ENCODE measurements at regions not wholly inside any gene's neighbourhood (a gene's known extent, or its start where the extent isn't known, plus 50 kb on each side); places are given as distances from the start of the nearest gene placed in this dataset.

DNA sequence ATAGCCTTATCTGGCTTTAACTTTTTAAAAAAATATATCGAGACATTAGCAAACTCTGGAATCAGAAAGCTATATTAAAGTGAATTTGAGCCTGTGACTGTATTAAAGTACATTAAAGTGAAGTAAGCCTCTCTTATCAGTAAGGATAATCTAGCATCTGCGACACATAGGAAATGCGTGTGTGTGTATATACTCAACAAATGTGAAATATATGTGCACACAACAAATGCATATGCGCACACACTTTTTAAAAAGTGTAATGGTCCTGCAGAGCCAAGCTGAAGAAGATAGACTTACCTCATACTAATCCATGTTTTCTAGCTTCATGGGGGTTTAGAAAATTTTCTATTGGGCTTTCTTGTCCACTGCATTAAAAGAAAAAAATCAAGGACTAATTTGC lies 437.1 kb downstream of the ZIC1 start:
- H4K20me1 ChIP-seq (ENCODE audit: insufficient read depth), result no peaks in the 10 kb centered on the region
- H3K4me2 ChIP-seq (ENCODE audit: low read length), result no peak overlapping the region
- no peak overlapping the region for H3K9ac ChIP-seq (ENCODE audit: low read length)
- TF ChIP-seq SMC3 (conservative IDR thresholded peaks at IDR 0.05; ENCODE audit: poor library complexity), result no peak
- no peak for TF ChIP-seq POLR2AphosphoS5 (IDR thresholded peaks at IDR 0.05)
- TF ChIP-seq, protein P1, sequence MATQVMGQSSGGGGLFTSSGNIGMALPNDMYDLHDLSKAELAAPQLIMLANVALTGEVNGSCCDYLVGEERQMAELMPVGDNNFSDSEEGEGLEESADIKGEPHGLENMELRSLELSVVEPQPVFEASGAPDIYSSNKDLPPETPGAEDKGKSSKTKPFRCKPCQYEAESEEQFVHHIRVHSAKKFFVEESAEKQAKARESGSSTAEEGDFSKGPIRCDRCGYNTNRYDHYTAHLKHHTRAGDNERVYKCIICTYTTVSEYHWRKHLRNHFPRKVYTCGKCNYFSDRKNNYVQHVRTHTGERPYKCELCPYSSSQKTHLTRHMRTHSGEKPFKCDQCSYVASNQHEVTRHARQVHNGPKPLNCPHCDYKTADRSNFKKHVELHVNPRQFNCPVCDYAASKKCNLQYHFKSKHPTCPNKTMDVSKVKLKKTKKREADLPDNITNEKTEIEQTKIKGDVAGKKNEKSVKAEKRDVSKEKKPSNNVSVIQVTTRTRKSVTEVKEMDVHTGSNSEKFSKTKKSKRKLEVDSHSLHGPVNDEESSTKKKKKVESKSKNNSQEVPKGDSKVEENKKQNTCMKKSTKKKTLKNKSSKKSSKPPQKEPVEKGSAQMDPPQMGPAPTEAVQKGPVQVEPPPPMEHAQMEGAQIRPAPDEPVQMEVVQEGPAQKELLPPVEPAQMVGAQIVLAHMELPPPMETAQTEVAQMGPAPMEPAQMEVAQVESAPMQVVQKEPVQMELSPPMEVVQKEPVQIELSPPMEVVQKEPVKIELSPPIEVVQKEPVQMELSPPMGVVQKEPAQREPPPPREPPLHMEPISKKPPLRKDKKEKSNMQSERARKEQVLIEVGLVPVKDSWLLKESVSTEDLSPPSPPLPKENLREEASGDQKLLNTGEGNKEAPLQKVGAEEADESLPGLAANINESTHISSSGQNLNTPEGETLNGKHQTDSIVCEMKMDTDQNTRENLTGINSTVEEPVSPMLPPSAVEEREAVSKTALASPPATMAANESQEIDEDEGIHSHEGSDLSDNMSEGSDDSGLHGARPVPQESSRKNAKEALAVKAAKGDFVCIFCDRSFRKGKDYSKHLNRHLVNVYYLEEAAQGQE (IDR thresholded peaks at IDR 0.05; ENCODE audit: borderline replicate concordance), result no peak
- no peak for TF ChIP-seq EZH2 (IDR thresholded peaks at IDR 0.05; ENCODE audit: borderline replicate concordance, insufficient read depth, low read length, poor library complexity, severe bottlenecking)
- no peak for TF ChIP-seq TAF1 (IDR thresholded peaks at IDR 0.05; ENCODE audit: low read depth)
- no peak for TF ChIP-seq MXI1 (conservative IDR thresholded peaks at IDR 0.05; ENCODE audit: poor library complexity, severe bottlenecking)
- no peak for TF ChIP-seq EP300 (conservative IDR thresholded peaks at IDR 0.05; ENCODE audit: poor library complexity, severe bottlenecking)
- TF ChIP-seq RAD21 (conservative IDR thresholded peaks at IDR 0.05), result no peak
- TF ChIP-seq, protein P2, sequence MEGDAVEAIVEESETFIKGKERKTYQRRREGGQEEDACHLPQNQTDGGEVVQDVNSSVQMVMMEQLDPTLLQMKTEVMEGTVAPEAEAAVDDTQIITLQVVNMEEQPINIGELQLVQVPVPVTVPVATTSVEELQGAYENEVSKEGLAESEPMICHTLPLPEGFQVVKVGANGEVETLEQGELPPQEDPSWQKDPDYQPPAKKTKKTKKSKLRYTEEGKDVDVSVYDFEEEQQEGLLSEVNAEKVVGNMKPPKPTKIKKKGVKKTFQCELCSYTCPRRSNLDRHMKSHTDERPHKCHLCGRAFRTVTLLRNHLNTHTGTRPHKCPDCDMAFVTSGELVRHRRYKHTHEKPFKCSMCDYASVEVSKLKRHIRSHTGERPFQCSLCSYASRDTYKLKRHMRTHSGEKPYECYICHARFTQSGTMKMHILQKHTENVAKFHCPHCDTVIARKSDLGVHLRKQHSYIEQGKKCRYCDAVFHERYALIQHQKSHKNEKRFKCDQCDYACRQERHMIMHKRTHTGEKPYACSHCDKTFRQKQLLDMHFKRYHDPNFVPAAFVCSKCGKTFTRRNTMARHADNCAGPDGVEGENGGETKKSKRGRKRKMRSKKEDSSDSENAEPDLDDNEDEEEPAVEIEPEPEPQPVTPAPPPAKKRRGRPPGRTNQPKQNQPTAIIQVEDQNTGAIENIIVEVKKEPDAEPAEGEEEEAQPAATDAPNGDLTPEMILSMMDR (IDR thresholded peaks at IDR 0.05; ENCODE audit: poor library complexity, severe bottlenecking), result no peak
- H3F3A ChIP-seq (ENCODE audit: insufficient read depth, low read length, poor library complexity, severe bottlenecking), result no peaks in the 10 kb centered on the region
- no peaks in the 10 kb centered on the region for H3K9me3 ChIP-seq (ENCODE audit: low read length)
- H3K79me2 ChIP-seq (replicated peaks; ENCODE audit: insufficient read depth, low read length), result no peaks in the 10 kb centered on the region
- no peaks in the 10 kb centered on the region for H3K9me2 ChIP-seq (ENCODE audit: insufficient read depth, low read length)
- H2AFZ ChIP-seq (ENCODE audit: low read depth, low read length), result no peak overlapping the region
- H3K4me3 ChIP-seq (ENCODE audit: low read length), result no peak overlapping the region
- no peak overlapping the region for H3K27ac ChIP-seq (ENCODE audit: low read length)
- no peaks in the 10 kb centered on the region for H3K27me3 ChIP-seq (ENCODE audit: insufficient read depth, low read depth, low read length)
- H3K36me3 ChIP-seq (ENCODE audit: insufficient read depth, low read length), result no peaks in the 10 kb centered on the region

DNA sequence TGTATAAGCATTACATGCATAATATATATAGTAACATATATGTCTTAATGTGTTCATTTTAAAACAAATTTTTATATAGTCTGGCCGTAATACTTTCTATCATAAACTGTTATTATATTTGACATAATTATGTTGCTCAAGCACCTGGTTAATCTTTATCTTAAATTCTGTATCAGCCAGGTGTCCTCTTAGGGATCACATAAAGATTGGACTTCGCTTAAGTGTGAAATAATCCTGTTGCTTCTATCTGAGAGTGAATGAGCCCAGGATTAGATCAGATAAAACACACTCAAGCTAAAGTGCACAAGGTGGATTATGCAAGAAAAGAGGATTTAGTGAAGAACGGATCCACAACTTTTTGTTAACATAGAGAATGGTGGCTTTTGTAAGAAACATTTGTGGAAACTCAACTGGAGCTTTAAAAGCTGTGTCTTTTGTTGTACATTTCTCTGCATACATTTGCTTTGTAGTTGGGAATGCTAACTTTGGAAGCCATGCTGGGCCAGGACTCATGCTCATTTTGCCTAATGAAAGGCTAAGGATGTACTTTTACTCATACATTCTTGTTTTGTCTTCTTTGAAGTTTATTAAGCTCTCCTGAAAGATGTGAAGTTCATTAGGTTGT lies 437.8 kb downstream of the ZIC1 start:
- Histone ChIP-seq H3K27ac (ENCODE audit: low read length) (no peak overlapping the region), H3K27me3 (ENCODE audit: insufficient read depth, low read depth, low read length) (no peaks in the 10 kb centered on the region)

More for the DNA sequence above, 437.8 kb downstream of the ZIC1 start:
- no peaks in the 10 kb centered on the region for H3K79me2 ChIP-seq (replicated peaks; ENCODE audit: insufficient read depth, low read length)
- H3F3A ChIP-seq (ENCODE audit: insufficient read depth, low read length, poor library complexity, severe bottlenecking), result no peaks in the 10 kb centered on the region
- no peaks in the 10 kb centered on the region for H4K20me1 ChIP-seq (ENCODE audit: insufficient read depth)
- no peak overlapping the region for H3K9ac ChIP-seq (ENCODE audit: low read length)
- no peak overlapping the region for H3K4me2 ChIP-seq (ENCODE audit: low read length)
- no peak overlapping the region for H3K4me3 ChIP-seq (ENCODE audit: low read length)
- no peaks in the 10 kb centered on the region for H3K36me3 ChIP-seq (ENCODE audit: insufficient read depth, low read length)
- H3K9me3 ChIP-seq (ENCODE audit: low read length), result no peaks in the 10 kb centered on the region
- no peaks in the 10 kb centered on the region for H3K9me2 ChIP-seq (ENCODE audit: insufficient read depth, low read length)
- no peak overlapping the region for H2AFZ ChIP-seq (ENCODE audit: low read depth, low read length)
- no peak for TF ChIP-seq EZH2 (IDR thresholded peaks at IDR 0.05; ENCODE audit: borderline replicate concordance, insufficient read depth, low read length, poor library complexity, severe bottlenecking)
- TF ChIP-seq, protein P2 (IDR thresholded peaks at IDR 0.05; ENCODE audit: poor library complexity, severe bottlenecking), result no peak
- TF ChIP-seq EP300 (conservative IDR thresholded peaks at IDR 0.05; ENCODE audit: poor library complexity, severe bottlenecking), result no peak
- TF ChIP-seq TAF1 (IDR thresholded peaks at IDR 0.05; ENCODE audit: low read depth), result no peak
- TF ChIP-seq, protein P1 (IDR thresholded peaks at IDR 0.05; ENCODE audit: borderline replicate concordance), result no peak
- TF ChIP-seq RAD21 (conservative IDR thresholded peaks at IDR 0.05), result no peak
- TF ChIP-seq POLR2AphosphoS5 (IDR thresholded peaks at IDR 0.05), result no peak
- TF ChIP-seq SMC3 (conservative IDR thresholded peaks at IDR 0.05; ENCODE audit: poor library complexity), result no peak
- no peak for TF ChIP-seq MXI1 (conservative IDR thresholded peaks at IDR 0.05; ENCODE audit: poor library complexity, severe bottlenecking)
